H1 (cell line): ENCODE measurements at regions not wholly inside any gene's neighbourhood (a gene's known extent, or its start where the extent isn't known, plus 50 kb on each side); places are given as distances from the start of the nearest gene placed in this dataset.

ENCODE experiments used
- CTCF ChIA-PET: fragments of 300-600 bp; sonication (Branson Sonifier 250); formaldehyde crosslinking; loops from one replicate; lab custom pipeline; 2021; ENCODE audit not compliant: partially characterized antibody; lab: Charles Lee
- POLR2A ChIA-PET: fragments of 300-600 bp; sonication (Branson Sonifier 250); formaldehyde crosslinking; loops from one replicate; lab custom pipeline; 2021; ENCODE audit warnings: inconsistent platforms; ENCODE audit not compliant: partially characterized antibody; lab: Charles Lee
- DNase-seq, 2 experiments: peaks; one replicate each; pipeline versions ENCODE4 v3.0.0 to v3.0.0-alpha.2; 2010 to 2022; ENCODE audit warnings: low spot score in 2 of 2, low read depth in 1 of 2, mixed read lengths in 1 of 2
- FAIRE-seq: peaks from 2 replicates; lab custom pipeline; 2011; peaks lifted over from hg19 to GRCh38; lab: Jason Lieb, UNC
- H2AFZ ChIP-seq: 2 replicates; pipeline ENCODE4 v1.8.1; 2012; ENCODE audit warnings: low read length, inconsistent platforms
- H2AK5ac ChIP-seq: 2 replicates; pipeline ENCODE4 v1.6.1; 2013; ENCODE audit warnings: low read depth, low read length
- H2BK120ac ChIP-seq: replicated peaks from 2 replicates; pipeline ENCODE3; 2013; ENCODE audit warnings: low read depth, low read length, inconsistent platforms
- H2BK12ac ChIP-seq: 2 replicates; pipeline ENCODE4 v1.6.1; 2013; ENCODE audit warnings: low read depth, low read length
- H2BK15ac ChIP-seq: 2 replicates; pipeline ENCODE4 v1.6.1; 2013; ENCODE audit warnings: low read length
- H2BK20ac ChIP-seq: 2 replicates; pipeline ENCODE4 v1.6.1; 2013; ENCODE audit warnings: low read length
- H2BK5ac ChIP-seq: 2 replicates; pipeline ENCODE4 v1.6.1; 2013; ENCODE audit warnings: low read depth, low read length
- H3K14ac ChIP-seq: 2 replicates; pipeline ENCODE4 v1.6.1; 2013; ENCODE audit warnings: inconsistent platforms; ENCODE audit not compliant: insufficient read length
- H3K18ac ChIP-seq: 2 replicates; pipeline ENCODE4 v1.6.1; 2013; ENCODE audit warnings: low read length; ENCODE audit errors: extremely low read depth
- H3K23ac ChIP-seq: 2 replicates; pipeline ENCODE4 v1.6.1; 2013; ENCODE audit warnings: inconsistent platforms; ENCODE audit not compliant: insufficient read length
- H3K23me2 ChIP-seq: 2 replicates; pipeline ENCODE4 v1.6.1; 2013; ENCODE audit warnings: low read depth, low read length
- H3K27ac ChIP-seq: 2 replicates; pipeline ENCODE4 v1.6.1; 2011; ENCODE audit warnings: low read depth, low read length, inconsistent platforms
- H3K27me3 ChIP-seq, 4 experiments: replicated peaks in 1 of 4; 1 replicate in 1 of 4; 2 replicates in 3 of 4; pipeline versions ENCODE4 v1.6.1 to v1.8.1; 2011 to 2013; ENCODE audit warnings: low read length in 3 of 4, mild to moderate bottlenecking in 3 of 4, inconsistent platforms in 2 of 4, mixed read lengths in 2 of 4, moderate library complexity in 1 of 4; ENCODE audit not compliant: control insufficient read depth in 3 of 4, insufficient read depth in 3 of 4; ENCODE audit errors: extremely low read depth in 1 of 4
- H3K36me3 ChIP-seq, 4 experiments: 2 replicates each; pipeline versions ENCODE4 v1.6.1 to v1.8.1; 2011 to 2013; ENCODE audit warnings: mild to moderate bottlenecking in 4 of 4, low read length in 3 of 4, moderate library complexity in 2 of 4, control low read depth in 1 of 4, inconsistent platforms in 1 of 4; ENCODE audit not compliant: insufficient read depth in 4 of 4, control insufficient read depth in 2 of 4
- H3K4ac ChIP-seq: replicated peaks from 2 replicates; pipeline ENCODE3; 2013; ENCODE audit warnings: low read length, low read depth, mixed read lengths, inconsistent platforms; ENCODE audit not compliant: insufficient read length
- H3K4me1 ChIP-seq, 4 experiments: replicated peaks in 1 of 4; 1 replicate in 1 of 4; 2 replicates in 3 of 4; pipeline versions ENCODE4 v1.6.1 to v1.8.1; 2011 to 2013; ENCODE audit warnings: low read length in 3 of 4, inconsistent platforms in 2 of 4, mixed read lengths in 1 of 4; ENCODE audit not compliant: insufficient read depth in 4 of 4, control insufficient read depth in 3 of 4
- H3K4me2 ChIP-seq, 2 experiments: 2 replicates each; pipeline versions ENCODE4 v1.6.1 to v1.8.1; 2011 to 2013; ENCODE audit warnings: low read depth in 2 of 2, low read length in 2 of 2, control low read depth in 1 of 2, inconsistent platforms in 1 of 2, mild to moderate bottlenecking in 1 of 2; ENCODE audit not compliant: insufficient read depth in 1 of 2
- H3K4me3 ChIP-seq, 4 experiments: fragments of 200-600, 300-600 bp in 1 of 4; sonication (generic), shearing (Covaris generic), sonication (Bioruptor Twin) in 1 of 4; 2 replicates each; pipeline versions ENCODE4 v1.5.1 to v1.8.1; 2011 to 2016; ENCODE audit warnings: low read length in 4 of 4, low read depth in 3 of 4, control low read depth in 2 of 4, inconsistent platforms in 2 of 4, mild to moderate bottlenecking in 2 of 4, mixed read lengths in 1 of 4, moderate library complexity in 1 of 4; ENCODE audit not compliant: insufficient read depth in 2 of 4; ENCODE audit errors: extremely low read depth in 1 of 4
- H3K56ac ChIP-seq: replicated peaks from 2 replicates; pipeline ENCODE3; 2013; ENCODE audit warnings: low read depth, mild to moderate bottlenecking, mixed read lengths, low read length, inconsistent platforms; ENCODE audit not compliant: insufficient read length
- H3K79me1 ChIP-seq: 2 replicates; pipeline ENCODE4 v1.6.1; 2013; ENCODE audit warnings: low read depth, low read length, control low read depth
- H3K79me2 ChIP-seq, 2 experiments: 2 replicates each; pipeline versions ENCODE4 v1.6.1 to v1.8.1; 2012 to 2013; ENCODE audit warnings: low read length in 2 of 2, mild to moderate bottlenecking in 2 of 2, inconsistent platforms in 1 of 2; ENCODE audit not compliant: insufficient read depth in 2 of 2, control insufficient read depth in 1 of 2
- H3K9ac ChIP-seq, 4 experiments: replicated peaks in 1 of 4; 1 replicate in 1 of 4; 2 replicates in 3 of 4; pipeline versions ENCODE4 v1.6.1 to v1.8.1; 2011 to 2013; ENCODE audit warnings: low read depth in 3 of 4, low read length in 3 of 4, control low read depth in 2 of 4, mild to moderate bottlenecking in 2 of 4, moderate library complexity in 2 of 4, inconsistent platforms in 1 of 4; ENCODE audit errors: extremely low read depth in 1 of 4
- H3K9me3 ChIP-seq, 2 experiments: 2 replicates each; pipeline versions ENCODE4 v1.6.1 to v1.8.1; 2012 to 2013; ENCODE audit warnings: mild to moderate bottlenecking in 2 of 2, moderate library complexity in 2 of 2, control low read depth in 1 of 2, inconsistent platforms in 1 of 2, low read depth in 1 of 2, low read length in 1 of 2, mixed read lengths in 1 of 2; ENCODE audit not compliant: insufficient read depth in 2 of 2
- H4K20me1 ChIP-seq, 2 experiments: replicated peaks in 1 of 2; 2 replicates each; pipeline versions ENCODE3 to v1.8.1; 2011 to 2013; ENCODE audit warnings: inconsistent platforms in 2 of 2, low read length in 2 of 2, mild to moderate bottlenecking in 1 of 2; ENCODE audit not compliant: insufficient read depth in 2 of 2, control insufficient read depth in 1 of 2
- H4K5ac ChIP-seq: 2 replicates; pipeline ENCODE4 v1.6.1; 2013; ENCODE audit warnings: low read length, low read depth, mixed read lengths, inconsistent platforms; ENCODE audit not compliant: insufficient read length
- H4K8ac ChIP-seq: 2 replicates; pipeline ENCODE4 v1.8.0; 2013; ENCODE audit warnings: mild to moderate bottlenecking, moderate library complexity, low read length, inconsistent platforms; ENCODE audit not compliant: insufficient read depth; ENCODE audit errors: extremely low read depth
- H4K91ac ChIP-seq: replicated peaks from 2 replicates; pipeline ENCODE3; 2013; ENCODE audit warnings: low read length, mixed read lengths, inconsistent platforms; ENCODE audit not compliant: insufficient read length
- ASH2L ChIP-seq: fragments of 200-600, 300-600 bp; sonication (generic); IDR thresholded peaks from one replicate; pipeline ENCODE4 v1.7.1; 2017; ENCODE audit warnings: low read length
- BRCA1 ChIP-seq: IDR thresholded peaks from 2 replicates; pipeline ENCODE4 v1.6.1; 2012; ENCODE audit warnings: low read depth, low read length, improper control_type of control experiment
- CREB1 ChIP-seq: IDR thresholded peaks from 2 replicates; pipeline ENCODE4 v1.6.1; 2012; ENCODE audit warnings: inconsistent platforms
- E2F6 ChIP-seq: IDR thresholded peaks from 2 replicates; pipeline ENCODE4 v1.6.1; 2012; ENCODE audit warnings: inconsistent platforms
- GTF2F1 ChIP-seq: IDR thresholded peaks from 2 replicates; pipeline ENCODE4 v1.6.1; 2012; ENCODE audit warnings: low read depth, low read length, improper control_type of control experiment, borderline replicate concordance
- KDM4A ChIP-seq: IDR thresholded peaks from one replicate; pipeline ENCODE4 v1.7.1; 2012; ENCODE audit warnings: low read depth, mild to moderate bottlenecking, moderate library complexity, low read length, inconsistent platforms; ENCODE audit not compliant: severe bottlenecking
- MAFK ChIP-seq: IDR thresholded peaks from 2 replicates; pipeline ENCODE4 v1.6.1; 2012; ENCODE audit warnings: low read depth, mild to moderate bottlenecking, improper control_type of control experiment, low read length
- MAX ChIP-seq: IDR thresholded peaks from 2 replicates; pipeline ENCODE4 v1.6.1; 2012; ENCODE audit warnings: inconsistent platforms
- NANOG ChIP-seq: IDR thresholded peaks from 2 replicates; pipeline ENCODE4 v1.6.1; 2011; ENCODE audit warnings: low read length, low read depth, mild to moderate bottlenecking, inconsistent platforms; ENCODE audit not compliant: insufficient read depth, poor library complexity, severe bottlenecking
- SIN3A ChIP-seq, 2 experiments: IDR thresholded peaks in 1 of 2; conservative IDR thresholded peaks in 1 of 2; 2 replicates each; pipeline ENCODE4 v1.6.1; 2011 to 2012; ENCODE audit warnings: low read length in 2 of 2, improper control_type of control experiment in 1 of 2, low read depth in 1 of 2, mild to moderate bottlenecking in 1 of 2
- SIRT6 ChIP-seq: IDR thresholded peaks from one replicate; pipeline ENCODE4 v1.7.1; 2012; ENCODE audit warnings: low read length, inconsistent platforms
- SP4 ChIP-seq: IDR thresholded peaks from 2 replicates; pipeline ENCODE4 v1.6.1; 2012; ENCODE audit warnings: low read length, inconsistent platforms
- TAF7 ChIP-seq: optimal IDR thresholded peaks from 2 replicates; pipeline ENCODE3; 2011; ENCODE audit warnings: low read depth, mild to moderate bottlenecking, inconsistent platforms, low read length, moderate library complexity, borderline replicate concordance
- TCF12 ChIP-seq: IDR thresholded peaks from 2 replicates; pipeline ENCODE4 v1.6.1; 2011; ENCODE audit warnings: low read depth, mild to moderate bottlenecking, low read length
- YY1 ChIP-seq: IDR thresholded peaks from 2 replicates; pipeline ENCODE4 v1.6.1; 2011; ENCODE audit warnings: low read depth, mild to moderate bottlenecking, low read length
- WGBS, 2 experiments: shearing (Covaris generic) in 1 of 2; methylation state at CpG; one replicate each; pipeline versions ENCODE4 v1.1.6 to v1.1.7; 2013 to 2015; ENCODE audit warnings: low lambda C conversion rate in 2 of 2, mixed read lengths in 2 of 2, inconsistent platforms in 1 of 2, low coverage in 1 of 2, missing lambda C conversion rate in 1 of 2; ENCODE audit not compliant: insufficient replicate concordance in 2 of 2, insufficient coverage in 1 of 2, insufficient read length in 1 of 2; ENCODE audit errors: extremely low coverage in 1 of 2, missing lambda C conversion rate in 1 of 2; 5-methylcytosine and 5-hydroxymethylcytosine counted together

GRCh38 chr10:120180160-120180559, 276.9 kb upstream of the PLPP4 start:
- no peak overlapping the region for H2BK15ac ChIP-seq
- DNase-seq = no peak
- H2BK120ac ChIP-seq = no peak overlapping the region
- H3K79me2 ChIP-seq = no peaks in the 10 kb centered on the region
- no peaks in the 10 kb centered on the region for H3K9me3 ChIP-seq
- no peaks in the 10 kb centered on the region for H4K20me1 ChIP-seq
- no peaks in the 10 kb centered on the region for H3K23me2 ChIP-seq
- no peak overlapping the region for H2BK12ac ChIP-seq
- no peaks in the 10 kb centered on the region for H3K79me1 ChIP-seq
- H3K23ac ChIP-seq = no peak overlapping the region
- H3K14ac ChIP-seq = no peak overlapping the region
- H3K56ac ChIP-seq = no peak overlapping the region
- no peak overlapping the region for H3K27ac ChIP-seq
- POLR2A ChIA-PET = no interaction called here
- H4K5ac ChIP-seq = no peak overlapping the region
- H3K9ac ChIP-seq = no peak overlapping the region
- peaks cover 0 to 4% (median 0%) of the 10 kb centered on the region in 4 experiments; a peak in 1 of 7 replicates for H3K4me1 ChIP-seq
- H3K4me2 ChIP-seq = no peak overlapping the region
- H4K8ac ChIP-seq = peak overlapping the region; percentile 62; the same call in 1 of the 2 replicates
- H4K91ac ChIP-seq = no peak overlapping the region
- CTCF ChIA-PET = no interaction called here
- H3K27me3 ChIP-seq = no peaks in the 10 kb centered on the region
- no peak overlapping the region for H2AFZ ChIP-seq
- WGBS, 2 experiments = 91% methylated on average over 3 of the region's 3 CpGs; no CpG with 5 or more reads in 1 of the 2 experiments
- no peak overlapping the region for H3K4ac ChIP-seq
- no peak overlapping the region for H2BK5ac ChIP-seq
- no peak for FAIRE-seq
- no peak overlapping the region for H3K4me3 ChIP-seq
- H2BK20ac ChIP-seq = no peak overlapping the region
- H3K18ac ChIP-seq = no peak overlapping the region
- no peak overlapping the region for H2AK5ac ChIP-seq
- H3K36me3 ChIP-seq = no peaks in the 10 kb centered on the region
- TF ChIP-seq CREB1 = no peak
- no peak for TF ChIP-seq SIN3A (conservative IDR thresholded peaks at IDR 0.05 in 1 of 2, IDR thresholded peaks at IDR 0.05 in 1 of 2; ENCODE audit: low read depth in 1 of 2, low read length in 2 of 2)
- no peak for TF ChIP-seq GTF2F1
- TF ChIP-seq TAF7 = no peak
- TF ChIP-seq ASH2L = no peak
- no peak for TF ChIP-seq YY1
- no peak for TF ChIP-seq E2F6
- no peak for TF ChIP-seq BRCA1
- no peak for TF ChIP-seq NANOG
- TF ChIP-seq SIRT6 = no peak
- TF ChIP-seq TCF12 = no peak
- no peak for TF ChIP-seq MAFK
- no peak for TF ChIP-seq MAX
- TF ChIP-seq KDM4A = no peak
- TF ChIP-seq SP4 = no peak
